ENCODE measurements at regions not wholly inside any gene's neighbourhood (a gene's known extent, or its start where the extent isn't known, plus 50 kb on each side); places are given as distances from the start of the nearest gene placed in this dataset.
A peak's percentile ranks its signal among the peaks of the same experiment; 100 is the strongest.
"Not testable (repeated sequence)": the region's sequence is repeated elsewhere in the genome, so short reads cannot be mapped to it uniquely, and the experiment has no call there.

DNA sequence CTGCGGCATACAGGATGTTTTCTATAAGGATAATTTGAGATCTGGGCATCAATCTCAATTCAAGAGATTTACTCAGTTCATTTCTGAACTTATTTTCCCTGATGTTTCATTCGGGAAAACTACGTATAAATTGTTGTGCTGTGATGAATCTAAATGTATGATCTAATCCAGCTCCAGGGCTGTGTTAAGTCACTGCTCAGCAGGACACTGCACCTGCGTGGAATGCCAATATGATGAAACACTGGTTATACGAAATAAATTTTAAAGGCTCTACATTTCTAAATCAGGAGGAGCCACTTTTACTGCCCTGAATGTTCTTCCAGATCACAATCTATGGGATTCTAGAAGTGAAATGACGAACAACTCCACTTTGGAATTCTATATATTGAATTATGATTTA is 259.0 kb downstream of the HNMT start:
- peak; percentile 80 for DNase-seq

DNA sequence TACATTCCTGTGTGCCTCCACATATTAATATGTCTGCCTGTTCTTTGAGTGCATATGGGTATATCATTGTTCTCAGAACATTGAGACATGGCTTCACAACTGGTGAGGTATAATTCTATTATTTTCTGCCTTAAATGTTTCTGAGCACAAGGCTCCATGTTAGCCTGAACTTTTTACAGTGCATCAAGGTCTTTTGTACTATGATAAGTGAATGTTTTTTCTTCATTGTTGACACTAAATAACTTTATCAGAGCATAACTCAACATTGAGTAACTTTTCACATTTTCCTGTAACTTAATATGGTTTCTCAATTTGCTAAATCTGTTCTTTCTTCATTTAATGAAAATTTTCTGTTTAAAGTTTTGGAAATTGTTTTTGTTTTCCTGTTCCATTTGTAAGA is 262.9 kb downstream of the HNMT start:
- no peak for DNase-seq

DNA sequence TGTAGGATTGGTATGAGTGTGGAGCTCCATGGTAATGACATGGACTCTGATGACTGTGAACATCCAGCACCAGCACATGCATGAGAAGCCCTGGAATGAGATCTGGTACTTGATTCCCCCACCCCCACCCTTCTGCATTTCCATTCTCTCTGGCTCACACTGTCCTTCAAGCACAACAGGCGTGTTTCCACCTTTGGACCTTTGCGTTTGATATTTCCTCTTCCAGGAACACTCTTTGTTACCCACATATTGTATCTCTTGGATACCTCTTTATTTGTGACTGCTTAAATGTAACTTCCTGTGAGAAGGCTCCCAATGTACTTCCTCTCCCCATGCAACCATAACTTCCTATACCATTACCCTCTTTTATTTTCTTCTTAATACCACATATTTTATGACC is 263.8 kb downstream of the HNMT start:
- DNase-seq = no peak

DNA sequence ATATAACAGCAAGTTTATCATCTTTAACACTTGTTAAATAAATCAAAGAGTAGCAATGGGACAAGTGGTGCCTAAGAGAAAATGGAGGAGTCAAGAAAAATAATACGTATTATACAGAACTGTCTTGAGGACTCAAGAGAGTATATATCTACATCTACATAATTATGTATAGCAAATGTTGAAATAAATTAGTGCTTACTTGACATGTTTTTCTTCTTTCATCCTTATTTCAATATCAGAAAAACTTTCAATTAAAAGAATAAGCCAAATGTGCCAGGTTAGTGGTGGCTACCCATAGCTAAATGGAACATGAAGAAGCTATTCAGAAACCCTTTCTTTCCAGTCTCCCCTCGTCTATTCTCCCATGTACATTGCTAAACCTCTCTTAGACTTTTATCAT is 267.3 kb upstream of the SPOPL start:
- DNase-seq = no peak

DNA sequence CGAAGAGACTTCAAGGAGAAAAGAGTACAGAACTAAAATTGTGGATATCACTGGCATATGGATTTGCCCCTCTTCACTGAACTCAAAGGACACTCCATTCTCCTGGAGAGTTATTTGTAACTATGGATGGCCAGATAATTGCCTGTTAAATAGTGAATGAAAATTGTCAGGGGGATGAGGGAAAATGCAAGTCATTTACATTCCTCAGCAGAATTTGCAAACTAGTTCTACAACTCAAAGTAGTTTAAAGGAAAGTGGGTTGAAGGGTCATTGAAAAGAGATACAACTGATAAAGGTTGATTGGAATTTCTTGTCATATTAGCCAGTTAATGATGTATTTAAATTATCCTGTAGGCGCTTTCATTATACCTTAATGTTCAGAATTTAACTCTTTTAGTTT is 266.5 kb upstream of the SPOPL start:
- DNase-seq = no peak

DNA sequence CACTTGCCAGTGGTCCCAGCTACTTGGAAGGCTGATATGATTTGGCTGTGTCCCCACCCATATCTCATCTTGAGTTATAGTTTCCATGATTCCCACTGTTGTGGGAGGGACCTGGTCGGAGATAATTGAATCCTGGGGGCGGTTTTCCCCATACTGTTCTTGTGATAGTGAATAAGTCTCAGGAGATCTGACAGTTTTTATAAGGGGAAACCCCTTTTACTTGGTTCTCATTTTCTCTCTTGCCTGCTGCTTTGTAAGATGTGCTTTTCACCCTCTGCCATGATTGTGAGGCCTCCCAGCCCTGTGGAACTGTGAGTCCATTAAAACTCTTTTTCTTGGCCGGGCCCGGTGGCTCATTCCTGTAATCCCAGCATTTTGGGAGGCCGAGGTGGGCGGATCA is 265.4 kb upstream of the SPOPL start:
- DNase-seq = no peak

DNA sequence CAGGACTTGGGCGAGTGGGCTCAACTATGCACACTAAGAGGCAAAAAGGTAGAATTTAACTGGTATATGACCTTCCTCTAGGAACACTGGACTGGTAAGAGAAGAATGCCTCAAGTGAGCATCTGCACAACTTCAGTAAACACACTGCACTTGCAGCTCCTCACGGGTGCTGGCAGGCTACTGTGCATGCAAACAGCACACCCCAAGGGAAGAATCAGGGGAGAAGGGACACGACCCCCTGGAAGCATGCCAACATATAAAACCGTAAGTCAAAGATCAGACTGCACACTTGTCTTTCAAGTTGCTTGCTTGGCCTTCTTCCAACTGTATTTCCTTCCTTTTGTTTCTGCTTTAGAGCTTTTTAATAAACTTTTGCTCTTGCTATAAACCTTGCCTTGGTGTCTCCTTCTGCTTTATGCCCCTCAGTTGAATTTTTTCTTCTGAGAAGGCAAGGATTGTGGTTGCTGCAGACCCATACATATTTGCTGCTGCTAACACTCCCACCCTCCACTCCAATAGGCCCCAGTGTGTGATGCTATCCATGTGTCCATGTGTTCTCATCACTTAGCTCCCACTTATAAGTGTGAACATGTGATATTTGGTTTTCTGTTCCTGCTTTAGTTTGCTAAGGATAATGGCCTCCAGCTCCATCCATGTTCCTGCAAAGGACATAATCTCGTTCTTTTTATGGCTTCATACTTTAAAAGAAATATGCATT is 263.7 kb upstream of the SPOPL start:
- DNase-seq = peak; percentile 10

DNA sequence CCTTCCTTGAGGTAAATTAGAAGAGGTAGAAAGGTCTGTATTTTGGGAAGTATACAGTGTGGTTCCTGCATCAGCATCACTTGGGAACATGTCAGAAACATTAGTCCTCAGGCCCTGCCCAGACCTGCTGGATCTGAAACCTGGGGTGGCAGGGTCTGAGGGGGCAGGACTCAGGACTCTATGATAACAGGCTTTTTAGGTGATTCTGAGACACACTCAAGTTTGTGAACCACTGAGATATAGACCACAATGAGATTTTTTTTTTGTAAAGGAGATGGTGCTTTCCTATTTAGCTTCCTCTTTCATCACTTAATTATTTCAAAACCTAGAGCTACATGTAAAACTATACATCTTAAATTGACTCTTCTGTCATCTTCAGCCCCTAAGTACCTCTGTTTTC is 262.7 kb upstream of the SPOPL start:
- DNase-seq = no peak

DNA sequence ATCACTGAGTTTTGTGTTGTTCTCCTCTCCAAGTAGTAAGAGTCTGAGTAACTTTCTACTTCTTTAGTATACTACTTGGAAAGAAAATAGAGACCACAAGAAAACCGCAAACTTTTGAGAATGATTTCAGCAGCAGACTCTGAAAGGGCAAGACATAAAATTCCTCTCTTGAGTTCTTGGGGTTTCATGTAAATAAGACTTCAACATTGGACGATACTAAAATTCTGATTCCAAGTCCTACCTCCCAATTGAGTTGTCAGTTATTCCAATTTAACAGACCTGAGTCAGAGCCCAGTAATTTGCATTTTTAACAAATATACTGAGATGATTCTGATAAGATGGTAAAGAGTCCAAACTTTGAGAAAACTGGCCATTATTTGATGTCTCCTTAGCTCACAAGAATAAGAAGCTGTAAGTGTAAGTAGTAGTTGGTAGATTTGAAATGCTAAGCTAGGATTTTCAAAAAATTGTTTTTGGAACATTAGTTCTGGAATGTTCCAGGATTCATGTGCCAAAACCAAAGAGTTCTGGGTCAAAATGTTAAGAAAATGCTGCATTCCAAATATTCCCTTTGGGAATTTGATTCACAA is 261.6 kb upstream of the SPOPL start:
- DNase-seq = no peak

DNA sequence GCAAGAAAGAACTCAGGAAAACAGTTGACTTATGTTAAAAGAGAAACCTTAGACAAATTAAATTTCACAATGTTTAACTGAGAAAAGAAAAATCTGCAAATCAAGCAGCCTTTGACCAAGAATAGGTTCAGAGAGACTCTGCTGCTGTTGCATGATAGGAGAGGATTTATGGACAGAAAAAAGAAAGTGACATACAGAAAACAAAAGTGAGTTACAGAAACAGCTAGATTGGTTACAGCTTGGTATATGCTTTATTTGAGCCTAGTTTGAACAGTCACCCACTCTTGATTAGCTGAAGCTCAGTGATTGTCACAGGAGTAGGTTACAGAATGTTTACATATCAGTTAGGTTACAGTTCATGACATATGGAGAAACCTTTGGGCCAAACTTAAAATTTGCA is 258.2 kb upstream of the SPOPL start:
- DNase-seq = no peak

DNA sequence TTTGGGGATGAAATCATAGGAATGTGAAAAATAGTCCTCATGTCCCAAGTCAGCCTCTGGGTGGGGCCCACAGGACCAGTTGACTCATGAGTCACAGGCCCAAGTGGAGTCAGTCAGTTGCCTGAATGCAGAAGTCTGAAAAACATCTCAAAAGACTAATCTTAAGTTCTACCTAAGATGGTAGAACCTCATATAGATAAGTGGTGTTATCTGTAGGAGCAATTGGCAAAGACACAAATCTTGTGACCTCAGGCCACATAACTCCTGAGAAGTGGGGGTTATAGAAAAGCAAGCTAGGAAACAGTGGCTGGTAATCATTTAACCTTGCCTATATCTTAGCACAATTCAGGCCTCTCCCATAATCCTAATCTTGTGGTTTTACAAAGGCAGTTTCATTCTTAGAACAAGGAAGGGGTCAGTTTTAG is 257.1 kb upstream of the SPOPL start:
- DNase-seq = no peak

DNA sequence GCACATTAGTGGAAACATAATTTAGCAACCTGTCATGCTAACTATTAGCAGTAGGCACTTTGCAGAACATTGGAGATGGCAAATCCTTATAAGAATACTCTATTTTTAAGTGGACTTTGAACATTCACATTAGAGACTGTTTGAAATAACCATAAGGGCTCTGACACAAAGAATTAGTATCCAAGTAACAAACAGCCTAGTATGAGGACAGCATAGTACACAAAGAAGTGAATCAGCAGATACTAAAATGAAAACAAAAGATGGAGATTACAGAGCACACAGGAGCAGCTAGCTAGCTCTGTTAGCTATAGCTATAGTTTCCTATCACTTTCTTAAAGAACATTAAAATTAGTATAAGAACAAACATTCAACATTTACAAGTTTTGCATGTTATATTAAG is 256.3 kb upstream of the SPOPL start:
- DNase-seq = no peak

DNA sequence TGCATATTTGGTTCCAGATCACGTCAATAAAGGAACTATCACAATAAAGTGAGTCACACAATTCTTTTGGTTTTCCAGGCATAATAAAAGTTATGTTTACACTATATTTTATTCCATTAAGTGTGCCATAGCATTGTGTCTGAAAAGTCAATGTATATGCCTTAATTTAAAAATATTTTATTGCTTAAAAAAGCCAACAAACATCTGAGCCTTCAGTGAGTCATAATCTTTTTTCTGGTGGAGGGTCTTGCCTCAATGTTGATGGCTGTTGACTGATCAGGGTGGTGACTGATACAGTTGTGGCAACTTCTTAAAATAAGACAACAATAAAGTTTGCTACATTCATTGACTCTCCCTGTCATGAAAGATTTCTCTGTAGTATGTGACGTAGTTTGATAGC is 254.3 kb upstream of the SPOPL start:
- DNase-seq = no peak

DNA sequence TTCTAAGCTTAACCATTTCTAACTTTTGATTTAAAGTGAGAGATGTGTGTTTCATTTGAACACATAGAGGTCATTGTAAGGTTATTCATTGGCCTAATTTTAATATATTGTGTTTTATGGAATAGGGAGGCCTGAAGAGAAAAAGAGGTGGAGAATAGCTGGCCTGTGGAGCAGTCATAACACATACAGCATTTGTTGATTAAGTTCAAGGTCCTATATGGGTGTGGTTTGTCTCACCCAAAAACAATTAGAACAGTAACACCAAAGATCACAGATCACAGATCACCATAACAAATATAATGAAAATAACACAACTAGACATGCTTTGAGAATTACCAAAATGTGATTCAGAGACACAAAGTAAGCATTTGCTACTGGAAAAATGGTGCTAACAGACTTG is 252.4 kb upstream of the SPOPL start:
- no peak for DNase-seq

DNA sequence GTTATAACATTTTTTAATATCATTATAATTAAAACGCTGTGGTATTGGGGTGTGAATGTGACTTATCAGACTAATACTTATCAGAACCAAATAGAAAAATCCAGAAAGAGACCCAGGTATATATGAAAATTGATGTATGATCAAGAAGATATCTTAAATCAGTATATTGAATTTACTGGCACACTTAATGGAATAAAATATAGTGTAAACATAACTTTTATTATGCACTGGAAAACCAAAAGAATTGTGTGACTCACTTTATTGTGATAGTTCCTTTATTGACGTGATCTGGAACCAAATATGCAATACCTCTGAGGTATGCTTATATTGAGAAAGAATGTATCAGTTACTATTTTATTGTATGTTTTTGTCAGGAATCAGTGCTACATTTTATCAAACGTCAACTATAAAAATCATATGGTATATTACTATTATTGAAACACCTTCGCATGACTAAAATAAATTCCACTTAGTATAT is 250.7 kb upstream of the SPOPL start:
- not testable (repeated sequence) for DNase-seq

DNA sequence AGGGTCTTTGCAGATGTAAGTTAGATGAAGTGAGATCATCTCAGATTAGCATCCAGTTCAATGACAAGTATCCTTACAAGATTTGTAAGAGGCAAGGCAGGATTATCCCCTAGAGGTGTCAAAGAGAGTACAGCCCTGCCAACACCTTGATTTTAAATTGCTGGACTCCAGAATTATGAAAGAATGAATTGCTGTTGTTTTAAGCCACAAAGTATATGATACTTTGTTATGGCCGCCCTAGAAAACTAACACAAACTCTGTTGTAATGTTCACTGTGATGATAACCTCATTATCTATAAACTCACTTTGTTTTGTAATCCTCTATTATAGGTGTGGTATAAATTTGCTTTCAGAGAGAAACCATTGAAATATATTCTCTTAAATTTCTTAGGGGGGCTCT is 249.0 kb upstream of the SPOPL start:
- no peak for DNase-seq

DNA sequence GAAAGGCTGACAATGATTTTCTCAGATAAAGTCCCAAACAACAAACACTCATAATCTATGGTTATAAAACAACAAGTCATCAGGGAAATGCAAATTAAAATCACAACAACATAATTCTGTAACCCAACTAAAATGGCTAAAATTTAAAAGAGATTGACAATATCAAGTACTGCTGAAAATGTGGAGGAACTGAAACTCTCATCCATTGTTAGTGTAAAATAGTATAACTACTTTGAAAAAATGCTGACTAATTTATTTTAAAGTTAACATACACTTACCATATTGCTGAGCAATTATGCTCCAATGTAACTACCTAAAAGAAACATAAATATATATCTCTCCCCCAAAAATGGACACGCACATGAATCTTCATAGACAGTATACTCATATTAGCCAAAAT is 245.9 kb upstream of the SPOPL start:
- no peak for DNase-seq

DNA sequence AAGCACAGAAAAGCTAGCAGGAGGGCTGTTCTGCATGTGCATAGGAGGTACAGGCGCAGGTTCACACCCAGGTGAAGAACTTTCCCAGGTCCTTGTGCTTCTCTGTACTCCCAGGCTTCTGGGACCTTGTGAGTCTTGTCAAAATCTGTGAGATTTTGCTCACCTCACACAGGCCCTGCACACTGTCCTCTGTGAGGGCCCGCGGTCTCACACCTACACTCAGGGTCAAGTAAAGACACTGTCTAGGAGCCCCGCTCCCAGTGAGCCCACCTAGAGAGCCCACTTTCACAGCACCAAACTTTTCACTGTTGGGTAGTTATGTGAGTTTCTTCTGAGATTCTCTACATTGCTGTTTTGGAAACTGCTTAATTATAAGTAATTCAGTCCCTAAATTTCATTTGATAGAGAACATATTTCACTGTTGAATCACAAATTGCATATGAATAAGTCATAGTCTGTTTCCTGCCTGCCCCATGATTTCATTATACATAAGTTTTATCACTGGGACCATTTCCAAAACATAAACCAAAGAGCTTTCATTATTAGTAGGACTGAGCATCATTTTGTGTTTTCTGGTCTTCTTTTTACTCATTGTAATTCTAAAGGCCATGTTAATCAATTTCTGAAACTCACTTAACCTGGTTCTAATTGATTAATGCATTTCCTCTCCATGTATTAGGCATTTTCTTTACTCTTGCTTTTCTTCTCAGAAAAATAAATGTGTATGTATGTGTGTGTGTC is 234.2 kb upstream of the SPOPL start:
- DNase-seq = no peak

DNA sequence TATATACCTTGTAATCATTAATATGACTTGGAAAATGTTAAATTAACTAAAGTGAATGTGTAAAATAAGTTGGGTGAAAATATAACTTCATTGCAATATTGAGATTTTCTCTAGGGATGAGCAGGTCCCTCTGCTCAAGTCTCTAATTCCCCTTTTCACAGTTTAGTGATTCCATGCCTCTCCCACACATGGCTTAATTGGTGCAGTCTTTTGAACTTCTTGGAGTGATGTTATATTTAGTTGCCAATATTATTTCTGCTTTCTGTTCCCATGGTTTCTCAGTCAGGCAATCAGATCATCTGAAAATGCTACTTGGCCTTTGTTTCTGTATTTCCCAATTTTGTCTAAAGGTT is 233.7 kb upstream of the SPOPL start:
- no peak for DNase-seq

DNA sequence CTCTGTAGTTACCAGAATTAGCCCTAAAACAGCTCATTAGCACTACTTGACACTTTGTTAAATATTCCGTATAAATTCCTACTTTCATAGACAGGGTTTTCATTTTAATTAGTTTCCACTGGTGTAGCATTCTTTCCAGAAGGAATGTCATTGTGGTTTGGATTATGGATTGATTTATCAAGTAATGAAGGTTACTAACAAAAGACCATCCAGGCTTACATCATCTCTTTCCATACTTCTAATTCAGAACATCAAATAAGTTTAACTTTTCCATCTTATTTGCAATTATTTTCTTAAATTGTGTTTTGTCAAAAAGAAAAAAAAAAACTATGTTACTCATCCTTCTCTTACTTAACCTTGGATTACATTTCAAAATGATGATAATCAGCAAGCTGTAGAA is 231.8 kb upstream of the SPOPL start:
- DNase-seq = no peak

DNA sequence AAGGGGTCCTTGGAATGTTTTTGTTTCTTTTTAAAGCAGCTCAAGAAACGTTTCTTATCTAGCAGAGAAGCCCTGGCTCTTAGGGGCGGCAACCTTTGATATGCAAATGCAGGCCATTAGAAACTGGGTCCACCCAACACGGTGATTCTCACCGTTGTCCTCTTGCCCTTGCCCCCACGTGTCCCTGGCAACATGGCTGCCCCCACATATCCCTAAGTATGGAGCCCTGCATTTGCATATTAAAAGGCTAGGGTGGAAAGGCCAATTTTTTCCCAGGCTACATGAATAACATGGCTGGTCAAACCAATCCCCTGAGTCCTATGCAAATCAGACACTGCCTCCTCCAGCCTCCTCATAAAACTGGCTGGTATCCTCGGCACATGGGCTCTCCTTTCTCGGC is 230.1 kb upstream of the SPOPL start:
- DNase-seq = no peak

DNA sequence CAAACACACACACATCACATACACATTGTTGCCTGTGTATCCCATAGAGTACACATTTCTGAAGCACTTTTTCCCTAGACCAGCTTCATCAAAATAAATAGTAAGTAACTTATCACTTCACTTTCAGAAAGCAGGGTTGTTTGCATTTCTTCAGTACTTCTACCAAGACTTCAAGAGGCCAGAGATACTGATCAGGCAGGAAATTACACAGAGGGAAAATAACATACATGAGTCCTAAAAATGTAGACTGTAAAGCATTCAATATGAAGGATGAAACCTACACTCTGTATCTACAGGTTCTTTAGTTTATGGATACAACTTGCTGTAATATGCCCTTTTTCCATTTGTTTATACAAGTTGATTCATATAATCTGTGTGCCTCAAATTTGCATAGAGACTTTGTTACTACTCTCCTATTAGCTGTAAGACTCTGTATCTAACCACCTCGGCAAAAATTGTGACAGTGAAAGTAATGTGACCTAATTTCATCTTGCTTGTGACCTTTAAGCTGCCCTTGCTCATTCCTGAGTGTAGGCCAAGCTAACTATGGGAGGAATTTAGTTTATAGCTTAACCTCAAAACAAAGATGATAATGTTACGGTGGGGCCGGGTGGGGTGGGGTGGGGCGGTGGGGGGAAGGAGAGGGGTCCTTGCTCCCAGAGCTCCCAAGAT is 228.9 kb upstream of the SPOPL start:
- DNase-seq = no peak

DNA sequence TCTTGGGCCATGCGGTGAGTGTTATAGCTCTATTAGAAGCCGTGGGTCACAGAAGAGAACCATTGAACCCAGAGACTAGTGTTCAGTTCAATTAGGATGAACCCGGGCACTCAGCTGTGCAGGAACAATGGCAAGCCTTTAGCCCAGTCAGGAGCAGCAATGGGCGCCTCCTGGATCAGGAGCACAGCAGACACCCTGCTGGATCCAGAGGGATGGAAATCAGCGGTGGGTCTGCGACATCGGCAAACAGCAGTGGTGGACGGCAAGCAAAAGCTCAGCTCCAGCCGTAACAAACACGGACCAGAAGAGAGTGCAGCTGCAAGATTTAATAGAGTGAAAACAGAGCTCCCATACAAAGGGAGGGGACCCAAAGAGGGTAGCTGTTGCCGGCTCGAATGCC is 228.3 kb upstream of the SPOPL start:
- peak; percentile 52 for DNase-seq
